Neural cell (in vitro differentiated cells): ENCODE measurements at regions not wholly inside any gene's neighbourhood (a gene's known extent, or its start where the extent isn't known, plus 50 kb on each side); places are given as distances from the start of the nearest gene placed in this dataset.

Experiments used
- H2AFZ ChIP-seq: fragments of 200-600, 300-800 bp; sonication (generic), shearing (Covaris generic); 2 replicates; pipeline ENCODE4 v1.6.0; 2014; ENCODE audit warnings: low read depth, mild to moderate bottlenecking, antibody characterized with exemption, low read length, moderate library complexity
- H3F3A ChIP-seq: fragments of 200-600 bp; shearing (Covaris generic); 2 replicates; pipeline ENCODE4 v1.6.1; 2016; ENCODE audit warnings: mild to moderate bottlenecking, moderate library complexity, mixed read lengths, antibody characterized with exemption, low read length; ENCODE audit not compliant: insufficient read depth, poor library complexity, severe bottlenecking
- H3K27ac ChIP-seq: fragments of 200-600, 300-800 bp; sonication (generic), shearing (Covaris generic); 2 replicates; pipeline ENCODE4 v1.5.1; 2014; ENCODE audit warnings: mild to moderate bottlenecking, low read length, moderate library complexity
- H3K27me3 ChIP-seq: fragments of 300-800, 200-600 bp; sonication (generic), shearing (Covaris generic); 2 replicates; pipeline ENCODE4 v1.6.0; 2014; ENCODE audit warnings: mild to moderate bottlenecking, low read depth, low read length, moderate library complexity; ENCODE audit not compliant: insufficient read depth
- H3K36me3 ChIP-seq: fragments of 300-800, 200-600 bp; sonication (generic), shearing (Covaris generic); 2 replicates; pipeline ENCODE4 v1.5.1; 2014; ENCODE audit warnings: mild to moderate bottlenecking, antibody characterized with exemption, low read length, moderate library complexity; ENCODE audit not compliant: insufficient read depth
- H3K4me2 ChIP-seq: fragments of 300-800, 200-600 bp; sonication (generic), shearing (Covaris generic); 2 replicates; pipeline ENCODE4 v1.6.0; 2014; ENCODE audit warnings: mild to moderate bottlenecking, low read length
- H3K4me3 ChIP-seq: fragments of 300-800, 200-600 bp; sonication (generic), shearing (Covaris generic); 2 replicates; pipeline ENCODE4 v1.5.1; 2014; ENCODE audit warnings: mild to moderate bottlenecking, low read length, moderate library complexity
- H3K79me2 ChIP-seq: fragments of 200-600 bp; shearing (Covaris generic); replicated peaks from 2 replicates; pipeline ENCODE4 v1.6.0; 2014; ENCODE audit warnings: mild to moderate bottlenecking, low read length, moderate library complexity; ENCODE audit not compliant: insufficient read depth
- H3K9ac ChIP-seq: fragments of 300-800, 200-600 bp; sonication (generic), shearing (Covaris generic); 2 replicates; pipeline ENCODE4 v1.6.1; 2016; ENCODE audit warnings: mild to moderate bottlenecking, low read length, mixed read lengths
- H3K9me2 ChIP-seq: fragments of 200-600 bp; shearing (Covaris generic); 2 replicates; pipeline ENCODE4 v1.6.1; 2016; ENCODE audit warnings: mild to moderate bottlenecking, low read length, mixed read lengths; ENCODE audit not compliant: insufficient read depth
- H3K9me3 ChIP-seq: fragments of 200-600, 300-800 bp; sonication (generic), shearing (Covaris generic); 2 replicates; pipeline ENCODE4 v1.6.1; 2016; ENCODE audit warnings: mild to moderate bottlenecking, mixed run types, low read length, moderate library complexity, mixed read lengths
- H4K20me1 ChIP-seq: fragments of 200-600 bp; shearing (Covaris generic); 2 replicates; pipeline ENCODE4 v1.6.1; 2016; ENCODE audit warnings: mild to moderate bottlenecking, mixed run types; ENCODE audit not compliant: insufficient read depth
- EP300 ChIP-seq: fragments of 450-650 bp; conservative IDR thresholded peaks from 2 replicates; pipeline ENCODE4 v1.6.1; 2014; ENCODE audit warnings: antibody characterized with exemption, mild to moderate bottlenecking, moderate library complexity; ENCODE audit not compliant: poor library complexity, severe bottlenecking
- EZH2 ChIP-seq: fragments of 200-600, 300-800 bp; shearing (Covaris generic), sonication (generic); IDR thresholded peaks from 2 replicates; pipeline ENCODE4 v1.6.1; 2014; ENCODE audit warnings: antibody characterized with exemption, low read length, borderline replicate concordance, mild to moderate bottlenecking; ENCODE audit not compliant: insufficient read depth, poor library complexity, severe bottlenecking
- MXI1 ChIP-seq: fragments of 450-650 bp; conservative IDR thresholded peaks from 2 replicates; pipeline ENCODE4 v1.6.1; 2014; ENCODE audit warnings: antibody characterized with exemption, mild to moderate bottlenecking; ENCODE audit not compliant: poor library complexity, severe bottlenecking
- POLR2AphosphoS5 ChIP-seq: IDR thresholded peaks from 2 replicates; pipeline ENCODE4 v1.6.1; 2012
- RAD21 ChIP-seq: fragments of 450-650 bp; conservative IDR thresholded peaks from 2 replicates; pipeline ENCODE4 v1.6.1; 2014; ENCODE audit warnings: antibody characterized with exemption, mild to moderate bottlenecking, moderate library complexity
- SMC3 ChIP-seq: fragments of 450-650 bp; conservative IDR thresholded peaks from 2 replicates; pipeline ENCODE4 v1.6.1; 2014; ENCODE audit warnings: antibody characterized with exemption, mild to moderate bottlenecking, moderate library complexity; ENCODE audit not compliant: poor library complexity
- TAF1 ChIP-seq: IDR thresholded peaks from 2 replicates; pipeline ENCODE4 v1.6.1; 2012; ENCODE audit warnings: low read depth
- TF ChIP-seq, protein P1 (sequence below): IDR thresholded peaks from 2 replicates; pipeline ENCODE4 v1.6.1; 2012; ENCODE audit warnings: borderline replicate concordance
- TF ChIP-seq, protein P2 (sequence below): fragments of 450-650 bp; IDR thresholded peaks from 2 replicates; pipeline ENCODE4 v1.5.1; 2014; ENCODE audit warnings: antibody characterized with exemption, mild to moderate bottlenecking, moderate library complexity; ENCODE audit not compliant: poor library complexity, severe bottlenecking

- TF ChIP-seq EZH2 (no peak), EP300 (no peak), RAD21 (no peak), POLR2AphosphoS5 (no peak), MXI1 (no peak), TAF1 (no peak), SMC3 (no peak)
- TF ChIP-seq, protein P1, sequence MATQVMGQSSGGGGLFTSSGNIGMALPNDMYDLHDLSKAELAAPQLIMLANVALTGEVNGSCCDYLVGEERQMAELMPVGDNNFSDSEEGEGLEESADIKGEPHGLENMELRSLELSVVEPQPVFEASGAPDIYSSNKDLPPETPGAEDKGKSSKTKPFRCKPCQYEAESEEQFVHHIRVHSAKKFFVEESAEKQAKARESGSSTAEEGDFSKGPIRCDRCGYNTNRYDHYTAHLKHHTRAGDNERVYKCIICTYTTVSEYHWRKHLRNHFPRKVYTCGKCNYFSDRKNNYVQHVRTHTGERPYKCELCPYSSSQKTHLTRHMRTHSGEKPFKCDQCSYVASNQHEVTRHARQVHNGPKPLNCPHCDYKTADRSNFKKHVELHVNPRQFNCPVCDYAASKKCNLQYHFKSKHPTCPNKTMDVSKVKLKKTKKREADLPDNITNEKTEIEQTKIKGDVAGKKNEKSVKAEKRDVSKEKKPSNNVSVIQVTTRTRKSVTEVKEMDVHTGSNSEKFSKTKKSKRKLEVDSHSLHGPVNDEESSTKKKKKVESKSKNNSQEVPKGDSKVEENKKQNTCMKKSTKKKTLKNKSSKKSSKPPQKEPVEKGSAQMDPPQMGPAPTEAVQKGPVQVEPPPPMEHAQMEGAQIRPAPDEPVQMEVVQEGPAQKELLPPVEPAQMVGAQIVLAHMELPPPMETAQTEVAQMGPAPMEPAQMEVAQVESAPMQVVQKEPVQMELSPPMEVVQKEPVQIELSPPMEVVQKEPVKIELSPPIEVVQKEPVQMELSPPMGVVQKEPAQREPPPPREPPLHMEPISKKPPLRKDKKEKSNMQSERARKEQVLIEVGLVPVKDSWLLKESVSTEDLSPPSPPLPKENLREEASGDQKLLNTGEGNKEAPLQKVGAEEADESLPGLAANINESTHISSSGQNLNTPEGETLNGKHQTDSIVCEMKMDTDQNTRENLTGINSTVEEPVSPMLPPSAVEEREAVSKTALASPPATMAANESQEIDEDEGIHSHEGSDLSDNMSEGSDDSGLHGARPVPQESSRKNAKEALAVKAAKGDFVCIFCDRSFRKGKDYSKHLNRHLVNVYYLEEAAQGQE = no peak
- TF ChIP-seq, protein P2, sequence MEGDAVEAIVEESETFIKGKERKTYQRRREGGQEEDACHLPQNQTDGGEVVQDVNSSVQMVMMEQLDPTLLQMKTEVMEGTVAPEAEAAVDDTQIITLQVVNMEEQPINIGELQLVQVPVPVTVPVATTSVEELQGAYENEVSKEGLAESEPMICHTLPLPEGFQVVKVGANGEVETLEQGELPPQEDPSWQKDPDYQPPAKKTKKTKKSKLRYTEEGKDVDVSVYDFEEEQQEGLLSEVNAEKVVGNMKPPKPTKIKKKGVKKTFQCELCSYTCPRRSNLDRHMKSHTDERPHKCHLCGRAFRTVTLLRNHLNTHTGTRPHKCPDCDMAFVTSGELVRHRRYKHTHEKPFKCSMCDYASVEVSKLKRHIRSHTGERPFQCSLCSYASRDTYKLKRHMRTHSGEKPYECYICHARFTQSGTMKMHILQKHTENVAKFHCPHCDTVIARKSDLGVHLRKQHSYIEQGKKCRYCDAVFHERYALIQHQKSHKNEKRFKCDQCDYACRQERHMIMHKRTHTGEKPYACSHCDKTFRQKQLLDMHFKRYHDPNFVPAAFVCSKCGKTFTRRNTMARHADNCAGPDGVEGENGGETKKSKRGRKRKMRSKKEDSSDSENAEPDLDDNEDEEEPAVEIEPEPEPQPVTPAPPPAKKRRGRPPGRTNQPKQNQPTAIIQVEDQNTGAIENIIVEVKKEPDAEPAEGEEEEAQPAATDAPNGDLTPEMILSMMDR = no peak
- Histone ChIP-seq H4K20me1 (no peaks in the 10 kb centered on the region), H3K4me2 (no peak overlapping the region), H3K4me3 (no peak overlapping the region), H3K9me2 (no peaks in the 10 kb centered on the region), H3K27me3 (no peaks in the 10 kb centered on the region), H3K79me2 (no peaks in the 10 kb centered on the region), H3K9me3 (no peaks in the 10 kb centered on the region), H3K9ac (no peak overlapping the region), H2AFZ (no peak overlapping the region), H3F3A (no peaks in the 10 kb centered on the region), H3K36me3 (no peaks in the 10 kb centered on the region), H3K27ac (no peak overlapping the region)
These were observed 117.1 kb upstream of the TMEFF2 start for GRCh38 chr2:192311701-192312460.

GRCh38 chr2:192307530-192307929 is 112.8 kb upstream of the TMEFF2 start:
- TF ChIP-seq SMC3 (no peak), POLR2AphosphoS5 (no peak), RAD21 (no peak), EZH2 (no peak), TAF1 (no peak)
- TF ChIP-seq, protein P2 = no peak
- Histone ChIP-seq H3K4me2 (no peak overlapping the region), H4K20me1 (no peaks in the 10 kb centered on the region)

More at GRCh38 chr2:192307530-192307929, 112.8 kb upstream of the TMEFF2 start:
- Histone ChIP-seq H3K9ac (no peak overlapping the region), H3K9me2 (no peaks in the 10 kb centered on the region), H3K36me3 (no peaks in the 10 kb centered on the region), H3K9me3 (no peaks in the 10 kb centered on the region), H3K27me3 (no peaks in the 10 kb centered on the region), H3K79me2 (no peaks in the 10 kb centered on the region), H3K27ac (no peak overlapping the region), H3F3A (no peaks in the 10 kb centered on the region), H3K4me3 (no peak overlapping the region), H2AFZ (no peak overlapping the region)
